PFSK-1 (cell line): ENCODE measurements at regions not wholly inside any gene's neighbourhood (a gene's known extent, or its start where the extent isn't known, plus 50 kb on each side); places are given as distances from the start of the nearest gene placed in this dataset.

Source experiments
- FOXP2 ChIP-seq: optimal IDR thresholded peaks from 2 replicates; pipeline ENCODE3; 2011; ENCODE audit warnings: borderline replicate concordance, control low read depth, inconsistent platforms; ENCODE audit not compliant: insufficient read depth; ENCODE audit errors: extremely low read length, extremely low read depth
- POLR2AphosphoS5 ChIP-seq: IDR thresholded peaks from 2 replicates; pipeline ENCODE4 v1.6.1; 2012; ENCODE audit warnings: low read depth, mild to moderate bottlenecking, control low read depth, low read length, moderate library complexity
- REST ChIP-seq, 2 experiments: IDR thresholded peaks; 2 replicates each; pipeline versions ENCODE4 v1.6.1 to v1.8.0; 2011 to 2012; ENCODE audit warnings: low read depth in 2 of 2, low read length in 2 of 2, control low read depth in 1 of 2, inconsistent platforms in 1 of 2, mild to moderate bottlenecking in 1 of 2, moderate library complexity in 1 of 2; ENCODE audit not compliant: insufficient read depth in 1 of 2
- SIN3A ChIP-seq: IDR thresholded peaks from 2 replicates; pipeline ENCODE4 v1.6.1; 2012; ENCODE audit warnings: mild to moderate bottlenecking, low read length, moderate library complexity, borderline replicate concordance; ENCODE audit not compliant: insufficient read depth
- TAF1 ChIP-seq: IDR thresholded peaks from 2 replicates; pipeline ENCODE4 v1.6.1; 2012; ENCODE audit warnings: low read length, control low read depth, borderline replicate concordance; ENCODE audit not compliant: insufficient read depth

GRCh38 chr7:88377434-88377833 is 70.7 kb upstream of the STEAP4 start:
- no peak for TF ChIP-seq TAF1
- no peak for TF ChIP-seq POLR2AphosphoS5
- TF ChIP-seq FOXP2 = no peak
- no peak for TF ChIP-seq SIN3A
- no peak for TF ChIP-seq REST (IDR thresholded peaks at IDR 0.05; ENCODE audit: insufficient read depth in 1 of 2, low read depth in 2 of 2, low read length in 2 of 2)

GRCh38 chr7:88368686-88369085 is 62.0 kb upstream of the STEAP4 start:
- no peak for TF ChIP-seq SIN3A
- TF ChIP-seq POLR2AphosphoS5 = no peak
- no peak for TF ChIP-seq TAF1
- TF ChIP-seq FOXP2 = no peak
- TF ChIP-seq REST (IDR thresholded peaks at IDR 0.05; ENCODE audit: insufficient read depth in 1 of 2, low read depth in 2 of 2, low read length in 2 of 2) = no peak

- no peak for TF ChIP-seq TAF1
- no peak for TF ChIP-seq SIN3A
- TF ChIP-seq REST (IDR thresholded peaks at IDR 0.05; ENCODE audit: insufficient read depth in 1 of 2, low read depth in 2 of 2, low read length in 2 of 2) = no peak
- no peak for TF ChIP-seq POLR2AphosphoS5
- TF ChIP-seq FOXP2 = no peak
Measured at GRCh38 chr7:88366845-88367244, 60.2 kb upstream of the STEAP4 start.

- TF ChIP-seq SIN3A (no peak), TAF1 (no peak), FOXP2 (no peak), REST (IDR thresholded peaks at IDR 0.05; ENCODE audit: insufficient read depth in 1 of 2, low read depth in 2 of 2, low read length in 2 of 2) (no peak), POLR2AphosphoS5 (no peak)
Measured at GRCh38 chr7:88363869-88364268, 57.2 kb upstream of the STEAP4 start.

GRCh38 chr7:88363249-88363648 is 56.6 kb upstream of the STEAP4 start:
- TF ChIP-seq POLR2AphosphoS5 = no peak
- no peak for TF ChIP-seq FOXP2
- TF ChIP-seq REST (IDR thresholded peaks at IDR 0.05; ENCODE audit: insufficient read depth in 1 of 2, low read depth in 2 of 2, low read length in 2 of 2) = no peak
- TF ChIP-seq SIN3A = no peak
- no peak for TF ChIP-seq TAF1
